A673 (cell line): ENCODE measurements at regions not wholly inside any gene's neighbourhood (a gene's known extent, or its start where the extent isn't known, plus 50 kb on each side); places are given as distances from the start of the nearest gene placed in this dataset.

Source experiments
- CTCF ChIP-seq: fragments of 300-800, 200-600 bp; sonication (generic); conservative IDR thresholded peaks from 2 replicates; pipeline ENCODE4 v1.5.1; 2017; ENCODE audit warnings: low read depth, mild to moderate bottlenecking, antibody characterized with exemption, low read length, moderate library complexity, mixed read lengths
- EZH2 ChIP-seq: fragments of 200-600 bp; sonication (generic); IDR thresholded peaks from 2 replicates; pipeline ENCODE4 v1.6.1; 2017; ENCODE audit warnings: borderline replicate concordance, low read depth, mild to moderate bottlenecking, mixed read lengths, antibody characterized with exemption, low read length; ENCODE audit not compliant: poor library complexity, severe bottlenecking

- TF ChIP-seq CTCF (no peak), EZH2 (no peak)
These were observed 138.6 kb upstream of the ERRFI1 start for GRCh38 chr1:8164670-8165069.
